BE2C (cell line): ENCODE measurements at regions not wholly inside any gene's neighbourhood (a gene's known extent, or its start where the extent isn't known, plus 50 kb on each side); places are given as distances from the start of the nearest gene placed in this dataset.
"Not testable (repeated sequence)": the region's sequence is repeated elsewhere in the genome, so short reads cannot be mapped to it uniquely, and the experiment has no call there.

Experiments
- DNase-seq: peaks from one replicate; pipeline ENCODE4 v3.0.0-alpha.2; 2020
- H3K27me3 ChIP-seq: fragments of 250-450 bp; sonication (Bioruptor Pico); 2 replicates; pipeline ENCODE4 v1.5.1; 2020; ENCODE audit warnings: mild to moderate bottlenecking
- H3K36me3 ChIP-seq: fragments of 250-450 bp; sonication (Bioruptor Pico); 2 replicates; pipeline ENCODE4 v1.5.1; 2020; ENCODE audit warnings: mild to moderate bottlenecking
- H3K4me1 ChIP-seq: fragments of 250-450 bp; sonication (Bioruptor Pico); 2 replicates; pipeline ENCODE4 v1.5.1; 2020
- H3K4me3 ChIP-seq: 2 replicates; pipeline ENCODE4 v1.5.1; 2011; ENCODE audit warnings: low read depth, low read length
- H3K9me3 ChIP-seq: fragments of 250-450 bp; sonication (Bioruptor Pico); 2 replicates; pipeline ENCODE4 v1.5.1; 2020
- CTCF ChIP-seq: IDR thresholded peaks from 2 replicates; pipeline ENCODE4 v1.5.1; 2012; ENCODE audit warnings: mild to moderate bottlenecking, low read depth, low read length

GRCh38 chr15:70589728-70590127 is 173.6 kb downstream of the UACA start:
- H3K9me3 ChIP-seq, result no peaks in the 10 kb centered on the region
- TF ChIP-seq CTCF, result no peak
- H3K4me1 ChIP-seq, result no peaks in the 10 kb centered on the region
- H3K36me3 ChIP-seq, result no peaks in the 10 kb centered on the region
- H3K27me3 ChIP-seq, result no peaks in the 10 kb centered on the region
- no peak overlapping the region for H3K4me3 ChIP-seq
- no peak for DNase-seq

- no peaks in the 10 kb centered on the region for H3K27me3 ChIP-seq
- H3K9me3 ChIP-seq, result no peaks in the 10 kb centered on the region
- H3K4me3 ChIP-seq, result no peak overlapping the region
- no peaks in the 10 kb centered on the region for H3K36me3 ChIP-seq
- no peak for TF ChIP-seq CTCF
- H3K4me1 ChIP-seq, result no peaks in the 10 kb centered on the region
- DNase-seq, result no peak
Observed at GRCh38 chr15:70589221-70589620, 174.1 kb downstream of the UACA start.

GRCh38 chr15:70588613-70589012 is 174.7 kb downstream of the UACA start:
- Histone ChIP-seq H3K27me3 (no peaks in the 10 kb centered on the region), H3K4me1 (no peaks in the 10 kb centered on the region), H3K36me3 (no peaks in the 10 kb centered on the region), H3K9me3 (no peaks in the 10 kb centered on the region), H3K4me3 (no peak overlapping the region)
- no peak for TF ChIP-seq CTCF
- no peak for DNase-seq

GRCh38 chr15:70587896-70588567 is 175.3 kb downstream of the UACA start:
- H3K4me1 ChIP-seq, result no peaks in the 10 kb centered on the region
- no peak overlapping the region for H3K4me3 ChIP-seq
- DNase-seq, result no peak
- no peaks in the 10 kb centered on the region for H3K36me3 ChIP-seq
- H3K9me3 ChIP-seq, result no peaks in the 10 kb centered on the region
- TF ChIP-seq CTCF, result no peak
- no peaks in the 10 kb centered on the region for H3K27me3 ChIP-seq

GRCh38 chr15:70587012-70587634 is 176.2 kb downstream of the UACA start:
- not testable (repeated sequence) for H3K4me1 ChIP-seq, H3K4me3 ChIP-seq, H3K36me3 ChIP-seq, H3K9me3 ChIP-seq, H3K27me3 ChIP-seq, DNase-seq

GRCh38 chr15:70586241-70586640 is 177.1 kb downstream of the UACA start:
- TF ChIP-seq CTCF, result no peak
- no peak overlapping the region for H3K4me3 ChIP-seq
- DNase-seq, result no peak
- H3K36me3 ChIP-seq, result no peaks in the 10 kb centered on the region
- no peaks in the 10 kb centered on the region for H3K9me3 ChIP-seq
- no peaks in the 10 kb centered on the region for H3K27me3 ChIP-seq
- no peaks in the 10 kb centered on the region for H3K4me1 ChIP-seq

GRCh38 chr15:70585707-70586034 is 177.7 kb downstream of the UACA start:
- Histone ChIP-seq H3K4me1 (no peaks in the 10 kb centered on the region), H3K36me3 (no peaks in the 10 kb centered on the region), H3K4me3 (no peak overlapping the region), H3K27me3 (no peaks in the 10 kb centered on the region), H3K9me3 (no peaks in the 10 kb centered on the region)
- no peak for TF ChIP-seq CTCF
- no peak for DNase-seq
